A673 (cell line): ENCODE measurements at regions not wholly inside any gene's neighbourhood (a gene's known extent, or its start where the extent isn't known, plus 50 kb on each side); places are given as distances from the start of the nearest gene placed in this dataset.

Source experiments
- BruUV-seq: library from RNA; stranded (reverse); fragments of 400-500 nt; replicated peaks from 2 replicates; lab custom pipeline; 2021; lab: Mats Ljungman, UMichigan
- CTCF ChIA-PET: fragments of 300-600 bp; sonication (Branson Sonifier 250); formaldehyde crosslinking; loops from one replicate; lab custom pipeline; 2022; ENCODE audit warnings: antibody characterized with exemption; lab: Charles Lee
- POLR2A ChIA-PET: fragments of 300-600 bp; sonication (Branson Sonifier 250); formaldehyde crosslinking; loops from one replicate; lab custom pipeline; 2022; ENCODE audit warnings: antibody characterized with exemption; ENCODE audit not compliant: low non-redundant PET; lab: Charles Lee
- DNase-seq: peaks from one replicate; pipeline ENCODE4 v3.0.0-alpha.2; 2015; ENCODE audit warnings: low spot score
- H3K27ac ChIP-seq: fragments of 200-600 bp; sonication (generic); 2 replicates; pipeline ENCODE4 v1.5.1; 2016; ENCODE audit warnings: mixed run types, low read depth, mild to moderate bottlenecking, mixed read lengths, antibody characterized with exemption, low read length; ENCODE audit not compliant: poor library complexity, severe bottlenecking
- H3K27me3 ChIP-seq: fragments of 200-600 bp; sonication (generic); replicated peaks from 2 replicates; pipeline ENCODE4 v1.6.1; 2017; ENCODE audit warnings: mixed run types, low read depth, mild to moderate bottlenecking, mixed read lengths, antibody characterized with exemption, low read length; ENCODE audit not compliant: insufficient read depth, poor library complexity
- H3K36me3 ChIP-seq: fragments of 200-600 bp; sonication (generic); 2 replicates; pipeline ENCODE4 v1.6.1; 2016; ENCODE audit warnings: mixed run types, mild to moderate bottlenecking, mixed read lengths, antibody characterized with exemption, low read length; ENCODE audit not compliant: insufficient read depth, poor library complexity, severe bottlenecking
- H3K4me1 ChIP-seq: fragments of 200-600 bp; sonication (generic); 2 replicates; pipeline ENCODE4 v1.6.1; 2017; ENCODE audit warnings: mixed run types, mild to moderate bottlenecking, mixed read lengths, antibody characterized with exemption, low read length; ENCODE audit not compliant: insufficient read depth, poor library complexity, severe bottlenecking
- H3K4me3 ChIP-seq: fragments of 200-600 bp; sonication (generic); 2 replicates; pipeline ENCODE4 v1.5.1; 2016; ENCODE audit warnings: low read depth, mixed run types, mild to moderate bottlenecking, mixed read lengths, low read length; ENCODE audit not compliant: poor library complexity, severe bottlenecking
- H3K9me3 ChIP-seq: fragments of 200-600 bp; sonication (generic); 2 replicates; pipeline ENCODE4 v1.6.1; 2016; ENCODE audit warnings: mixed run types, low read depth, mild to moderate bottlenecking, mixed read lengths, antibody characterized with exemption, low read length; ENCODE audit not compliant: poor library complexity, severe bottlenecking
- EZH2 ChIP-seq: fragments of 200-600 bp; sonication (generic); IDR thresholded peaks from 2 replicates; pipeline ENCODE4 v1.6.1; 2017; ENCODE audit warnings: borderline replicate concordance, low read depth, mild to moderate bottlenecking, mixed read lengths, antibody characterized with exemption, low read length; ENCODE audit not compliant: poor library complexity, severe bottlenecking
- intact Hi-C: fragments of 100-400 bp; cut with micrococcal nuclease; formaldehyde crosslinking; loops from one replicate; pipeline ENCODE4 v1.10.0; 2022; ENCODE audit not compliant: unreplicated experiment
- TF ChIP-seq, protein P1 (sequence below): fragments of 300-800, 200-600 bp; sonication (generic); conservative IDR thresholded peaks from 2 replicates; pipeline ENCODE4 v1.5.1; 2017; ENCODE audit warnings: low read depth, mild to moderate bottlenecking, antibody characterized with exemption, low read length, moderate library complexity, mixed read lengths

- DNase-seq, result no peak
- no TSS peak for BruUV-seq
- TF ChIP-seq, protein P1, sequence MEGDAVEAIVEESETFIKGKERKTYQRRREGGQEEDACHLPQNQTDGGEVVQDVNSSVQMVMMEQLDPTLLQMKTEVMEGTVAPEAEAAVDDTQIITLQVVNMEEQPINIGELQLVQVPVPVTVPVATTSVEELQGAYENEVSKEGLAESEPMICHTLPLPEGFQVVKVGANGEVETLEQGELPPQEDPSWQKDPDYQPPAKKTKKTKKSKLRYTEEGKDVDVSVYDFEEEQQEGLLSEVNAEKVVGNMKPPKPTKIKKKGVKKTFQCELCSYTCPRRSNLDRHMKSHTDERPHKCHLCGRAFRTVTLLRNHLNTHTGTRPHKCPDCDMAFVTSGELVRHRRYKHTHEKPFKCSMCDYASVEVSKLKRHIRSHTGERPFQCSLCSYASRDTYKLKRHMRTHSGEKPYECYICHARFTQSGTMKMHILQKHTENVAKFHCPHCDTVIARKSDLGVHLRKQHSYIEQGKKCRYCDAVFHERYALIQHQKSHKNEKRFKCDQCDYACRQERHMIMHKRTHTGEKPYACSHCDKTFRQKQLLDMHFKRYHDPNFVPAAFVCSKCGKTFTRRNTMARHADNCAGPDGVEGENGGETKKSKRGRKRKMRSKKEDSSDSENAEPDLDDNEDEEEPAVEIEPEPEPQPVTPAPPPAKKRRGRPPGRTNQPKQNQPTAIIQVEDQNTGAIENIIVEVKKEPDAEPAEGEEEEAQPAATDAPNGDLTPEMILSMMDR, result no peak
- no peak for TF ChIP-seq EZH2
- H3K9me3 ChIP-seq, result no peaks in the 10 kb centered on the region
- intact Hi-C loops, result no loop called here
- H3K27ac ChIP-seq, result no peak overlapping the region
- no peaks in the 10 kb centered on the region for H3K4me1 ChIP-seq
- no peaks in the 10 kb centered on the region for H3K27me3 ChIP-seq
- POLR2A ChIA-PET, result no interaction called here
- H3K36me3 ChIP-seq, result no peaks in the 10 kb centered on the region
- CTCF ChIA-PET, result no interaction called here
- H3K4me3 ChIP-seq, result no peak overlapping the region
These were observed 490.5 kb upstream of the SEMA6A start for GRCh38 chr5:117065161-117065560.

DNA sequence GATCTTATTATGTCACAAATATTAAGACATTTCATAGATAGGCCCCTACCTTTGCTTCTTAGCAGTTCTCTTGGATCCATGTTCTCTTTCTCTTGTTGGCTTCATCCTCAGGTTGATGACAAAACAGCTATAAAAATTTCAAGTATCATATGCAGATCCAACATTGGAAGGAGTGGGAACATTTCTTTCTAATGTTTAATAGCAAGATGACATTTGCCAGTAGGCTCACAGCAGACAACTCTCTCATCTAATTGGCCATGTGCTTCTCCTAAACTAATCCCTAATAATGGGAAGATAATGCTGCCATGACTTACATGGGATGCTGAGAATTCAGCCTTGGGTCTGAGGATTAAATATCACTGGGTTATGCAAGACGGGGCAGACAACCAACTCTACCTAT, 485.5 kb upstream of the SEMA6A start:
- Histone ChIP-seq H3K27ac (no peak overlapping the region), H3K27me3 (no peaks in the 10 kb centered on the region), H3K4me1 (peaks cover 3% of the 10 kb centered on the region), H3K4me3 (no peak overlapping the region), H3K36me3 (no peaks in the 10 kb centered on the region), H3K9me3 (no peaks in the 10 kb centered on the region)
- DNase-seq, result no peak
- ChIA-PET POLR2A (no interaction called here), CTCF (no interaction called here)
- BruUV-seq, result no TSS peak
- TF ChIP-seq, protein P1, result no peak
- TF ChIP-seq EZH2, result no peak
- intact Hi-C loops, result no loop called here

DNA sequence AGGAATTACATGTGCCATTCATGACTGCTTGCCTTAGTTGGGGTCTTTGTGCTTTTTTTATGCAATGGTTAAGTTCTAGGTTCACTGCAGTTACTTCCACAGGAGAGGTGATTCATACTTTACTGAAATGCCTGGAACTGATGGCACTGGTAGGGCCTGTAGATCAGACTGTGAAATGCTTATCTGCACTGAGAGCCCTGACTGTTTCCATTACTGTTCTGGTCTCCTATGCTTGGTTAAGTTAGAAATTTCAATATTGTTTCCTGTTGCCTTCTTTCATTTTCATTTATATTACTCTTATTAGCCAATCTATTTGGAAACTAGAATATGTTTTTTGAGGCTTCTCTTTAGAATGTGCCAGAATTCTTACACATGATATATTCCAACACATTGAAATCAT, 484.1 kb upstream of the SEMA6A start:
- no TSS peak for BruUV-seq
- Histone ChIP-seq H3K36me3 (no peaks in the 10 kb centered on the region), H3K27ac (no peak overlapping the region), H3K4me1 (peaks cover 7% of the 10 kb centered on the region), H3K4me3 (no peak overlapping the region), H3K9me3 (no peaks in the 10 kb centered on the region), H3K27me3 (no peaks in the 10 kb centered on the region)
- TF ChIP-seq, protein P1, result no peak
- TF ChIP-seq EZH2, result no peak
- intact Hi-C loops, result no loop called here
- ChIA-PET POLR2A (no interaction called here), CTCF (no interaction called here)
- DNase-seq, result no peak
